SK-MEL-5 (cell line): ENCODE measurements at regions not wholly inside any gene's neighbourhood (a gene's known extent, or its start where the extent isn't known, plus 50 kb on each side); places are given as distances from the start of the nearest gene placed in this dataset.

Source experiments
- DNase-seq: peaks from one replicate; pipeline ENCODE4 v3.0.0-alpha.2; 2016; ENCODE audit warnings: low read depth, low spot score
- in situ Hi-C: cut with HindIII; loops from 2 replicates; pipeline ENCODE4 v1.10.0; 2016; ENCODE audit warnings: low sequenced_read_pairs, high pct_unique_total_duplicates, low pct_unique_long_range_greater_than_20kb

DNA sequence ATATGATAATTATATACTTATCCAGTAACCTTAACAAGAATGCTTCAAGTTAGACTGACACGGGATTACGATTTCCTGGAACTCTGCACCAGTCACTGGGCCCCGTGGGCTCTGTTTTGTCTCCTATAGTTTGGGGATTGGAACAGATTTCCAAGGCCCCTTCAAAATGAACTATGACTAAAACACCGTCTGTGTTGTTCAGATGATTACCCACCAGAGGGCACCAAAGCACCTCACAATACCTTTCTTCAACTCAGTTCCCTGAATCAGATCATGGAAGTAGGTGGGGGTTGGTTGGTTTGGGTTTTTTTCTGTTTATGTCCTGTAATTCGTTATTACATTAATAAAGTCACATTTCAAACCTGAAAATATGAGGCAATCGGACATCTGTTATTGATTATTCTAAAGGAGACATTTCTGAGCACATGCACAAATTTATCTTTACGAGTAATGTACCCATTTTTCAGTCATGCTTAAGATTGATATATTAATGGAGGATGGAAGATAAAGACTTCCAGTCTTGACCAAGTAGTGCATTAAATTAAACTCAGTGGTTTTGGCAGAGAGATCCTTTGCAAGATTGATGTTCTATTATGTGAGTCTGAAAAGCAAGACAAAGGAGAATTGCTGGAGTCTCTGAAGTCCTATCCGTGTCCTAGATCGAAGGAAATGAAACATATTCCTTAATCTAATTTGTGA, 112.0 kb upstream of the COL21A1 start:
- in situ Hi-C loops, result loop anchor here (25.0 kb wide), 1 partner anchor 253 kb away; no protein-coding TSS in a partner anchor
- DNase-seq, result peak; percentile 80

DNA sequence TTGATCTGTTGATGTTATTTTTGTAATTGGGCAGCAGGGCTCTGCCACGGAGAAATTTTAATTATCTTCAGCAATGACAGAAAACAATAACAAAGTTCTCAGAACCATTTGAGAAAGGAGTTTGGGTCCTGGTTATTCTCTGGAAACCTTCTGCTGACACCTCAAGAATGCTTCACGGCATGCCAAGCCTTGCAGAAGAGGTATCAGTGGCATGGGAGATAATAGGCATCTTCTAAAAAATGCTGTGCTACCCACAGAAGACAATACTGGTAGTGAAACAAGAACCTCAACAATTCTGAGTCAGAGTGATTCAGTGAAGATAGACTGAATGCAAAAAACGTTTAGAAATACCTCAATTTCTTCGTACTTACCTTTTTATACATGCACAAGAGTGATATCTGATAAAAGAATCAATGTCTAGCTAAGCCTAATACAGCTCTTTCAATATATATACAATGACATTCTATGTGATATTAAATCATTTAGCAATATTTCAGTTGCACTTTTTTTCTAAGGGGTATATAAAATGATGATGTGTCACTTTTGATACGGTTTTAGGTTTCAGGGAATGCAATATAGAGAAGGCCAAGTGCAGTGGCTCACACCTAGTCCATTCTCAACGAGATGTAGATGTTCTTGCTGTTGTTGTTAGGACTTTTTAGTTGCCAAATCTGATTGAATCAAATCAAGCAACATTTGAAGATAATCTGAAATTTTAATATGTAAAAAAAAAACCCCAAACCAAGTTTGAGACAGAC, 110.4 kb upstream of the COL21A1 start:
- no peak for DNase-seq
- in situ Hi-C loops, result loop anchor here (25.0 kb wide), 1 partner anchor 255 kb away; no protein-coding TSS in a partner anchor

GRCh38 chr6:56356426-56356825, 109.0 kb upstream of the COL21A1 start:
- DNase-seq, result no peak
- in situ Hi-C loops, result loop anchor here (25.0 kb wide), 1 partner anchor 256 kb away; no protein-coding TSS in a partner anchor

DNA sequence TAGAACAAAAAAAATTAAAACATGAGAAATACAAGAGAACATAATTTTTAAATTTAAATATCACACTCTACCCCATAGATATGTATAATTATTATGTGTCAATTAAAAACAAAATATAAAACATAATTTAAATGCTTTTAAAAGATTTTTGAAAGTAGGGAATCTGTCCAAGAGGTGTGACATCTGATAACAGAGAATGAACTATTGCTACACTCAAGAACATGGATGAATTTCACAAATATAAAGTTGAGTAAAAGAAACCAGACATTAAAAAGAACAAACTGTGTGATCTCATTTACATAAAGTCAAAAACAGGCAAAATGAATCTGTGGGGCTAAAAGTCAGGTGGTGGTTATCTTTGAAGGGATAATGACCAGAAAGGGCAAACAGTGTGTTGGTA, 106.5 kb upstream of the COL21A1 start:
- no peak for DNase-seq
- in situ Hi-C loops, result loop anchor here (25.0 kb wide), 1 partner anchor 258 kb away; no protein-coding TSS in a partner anchor

- DNase-seq, result no peak
- in situ Hi-C loops, result loop anchor here (25.0 kb wide), 1 partner anchor 262 kb away; no protein-coding TSS in a partner anchor
These were observed 103.4 kb upstream of the COL21A1 start for GRCh38 chr6:56350628-56351260.

DNA sequence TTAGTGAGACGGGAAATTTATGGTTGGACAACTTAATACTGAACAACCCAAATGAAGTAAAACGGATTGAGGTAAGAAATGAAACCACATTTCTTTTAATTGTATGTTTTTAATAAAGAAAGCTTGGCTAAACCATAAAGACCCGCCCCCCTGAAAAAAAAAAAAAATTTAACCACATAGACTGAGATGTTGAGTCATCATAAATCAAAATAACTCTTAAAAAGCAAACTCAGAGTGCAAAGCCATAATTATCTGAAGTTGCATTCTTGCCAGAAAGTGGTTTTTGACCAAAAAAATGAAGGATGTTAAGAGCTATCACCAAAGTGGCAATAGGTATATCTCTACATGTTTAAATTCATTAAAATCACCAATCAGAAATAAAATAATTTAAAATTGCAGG, 101.8 kb upstream of the COL21A1 start:
- DNase-seq, result no peak
- in situ Hi-C loops, result no loop called here

DNA sequence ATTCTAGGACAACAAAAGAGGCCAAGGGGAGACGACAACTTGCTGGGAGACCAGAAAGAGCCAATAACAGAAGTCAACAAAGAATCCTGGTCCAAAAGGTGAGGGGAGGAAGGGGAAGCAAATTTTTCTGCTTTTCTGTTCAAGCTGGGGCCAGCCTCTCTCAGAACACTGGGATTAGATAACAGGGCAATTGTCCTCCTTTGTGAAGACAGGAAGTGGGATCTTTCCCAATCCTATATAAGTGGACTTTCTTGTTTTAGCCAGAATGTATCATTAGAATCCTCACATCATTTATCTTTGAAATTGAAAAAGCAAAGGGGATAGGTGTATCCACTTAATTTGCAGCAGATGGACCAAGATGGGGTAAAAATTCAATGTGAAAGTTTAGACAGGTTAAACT, 101.2 kb upstream of the COL21A1 start:
- DNase-seq, result peak; percentile 32
- in situ Hi-C loops, result no loop called here

GRCh38 chr6:56347526-56347925, 100.1 kb upstream of the COL21A1 start:
- in situ Hi-C loops, result no loop called here
- no peak for DNase-seq

GRCh38 chr6:56346958-56347357, 99.6 kb upstream of the COL21A1 start:
- no peak for DNase-seq
- in situ Hi-C loops, result no loop called here

DNA sequence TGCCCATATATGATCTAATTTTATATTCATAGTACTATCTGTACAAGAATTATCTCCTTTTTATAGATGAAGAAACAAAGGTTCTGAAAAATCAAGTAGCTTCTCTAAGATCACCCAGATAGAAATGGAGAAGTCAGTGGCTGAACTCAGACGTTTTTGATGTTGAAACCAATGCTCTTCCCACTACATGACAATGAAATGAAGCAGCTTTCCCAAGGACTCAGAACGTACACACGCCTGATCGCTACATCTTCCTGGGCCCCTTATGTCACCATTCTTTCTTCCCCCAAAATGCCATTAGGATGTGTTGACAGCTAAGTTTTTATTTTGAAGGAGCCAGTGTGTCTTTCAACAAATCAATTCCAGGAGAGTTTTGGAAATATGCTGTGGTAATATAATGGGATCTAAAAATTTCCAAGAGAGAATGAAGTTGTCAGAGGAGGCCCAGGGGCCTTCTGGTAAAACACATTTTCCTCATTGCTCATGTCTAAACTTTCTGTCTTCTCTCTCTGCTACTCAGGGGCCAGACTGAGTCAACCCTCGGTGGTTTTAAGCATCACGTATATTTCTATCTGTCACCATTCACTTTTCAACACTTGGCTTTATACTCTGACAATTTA, 98.1 kb upstream of the COL21A1 start:
- in situ Hi-C loops, result no loop called here
- no peak for DNase-seq

- in situ Hi-C loops, result no loop called here
- DNase-seq, result no peak
These were observed 95.9 kb upstream of the COL21A1 start for GRCh38 chr6:56343295-56343694.

- in situ Hi-C loops, result no loop called here
- no peak for DNase-seq
These were observed 92.1 kb upstream of the COL21A1 start for GRCh38 chr6:56339524-56339923.

DNA sequence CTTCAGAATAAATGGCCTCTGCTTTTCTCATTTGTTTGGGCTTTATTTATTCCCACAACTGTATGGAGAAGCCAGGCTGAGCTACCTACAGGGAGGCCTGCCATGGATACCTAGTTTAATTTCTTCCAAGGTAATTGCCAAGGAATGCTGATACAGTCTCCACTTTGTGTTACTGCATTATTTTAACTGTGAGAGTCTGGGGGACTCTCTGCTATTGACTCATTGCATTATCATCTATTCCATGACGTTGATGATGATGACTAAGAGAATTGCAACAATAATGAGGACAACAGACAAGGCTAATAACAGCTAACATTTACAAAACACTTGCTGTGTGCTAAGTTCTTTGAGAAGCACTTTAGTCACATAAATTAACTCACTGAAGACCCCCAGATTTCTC, 88.3 kb upstream of the COL21A1 start:
- in situ Hi-C loops, result no loop called here
- DNase-seq, result peak; percentile 8

GRCh38 chr6:56334937-56335336, 87.6 kb upstream of the COL21A1 start:
- in situ Hi-C loops, result no loop called here
- no peak for DNase-seq

- in situ Hi-C loops, result no loop called here
- DNase-seq, result no peak
These were observed 82.1 kb upstream of the COL21A1 start for GRCh38 chr6:56329271-56330050.

GRCh38 chr6:56328728-56329090, 81.3 kb upstream of the COL21A1 start:
- in situ Hi-C loops, result no loop called here
- DNase-seq, result no peak

GRCh38 chr6:56327946-56328727, 80.8 kb upstream of the COL21A1 start:
- DNase-seq, result no peak
- in situ Hi-C loops, result no loop called here
